Esophagus squamous epithelium (tissue), 5 donors: ENCODE measurements at regions not wholly inside any gene's neighbourhood (a gene's known extent, or its start where the extent isn't known, plus 50 kb on each side); places are given as distances from the start of the nearest gene placed in this dataset.

Experiments used
- DNase-seq: peaks from one replicate; lab custom pipeline; 2025; lab: John Stamatoyannopoulos, UW
- H3K27ac ChIP-seq, 4 donors: fragments of 200-600 bp; sonication (generic); one replicate each; pipeline ENCODE4 v1.5.1; 2016 to 2019; ENCODE audit warnings: mild to moderate bottlenecking in 1 of 4
- H3K27me3 ChIP-seq, 4 donors: fragments of 200-600 bp; sonication (generic); 1 replicate in 3 of 4; 2 replicates in 1 of 4; pipeline versions ENCODE4 v1.5.1 to v1.6.0; 2017 to 2021; ENCODE audit warnings: antibody characterized with exemption in 1 of 4
- H3K36me3 ChIP-seq, 3 donors: fragments of 200-600 bp; sonication (generic); one replicate each; pipeline ENCODE4 v1.5.1; 2016 to 2019
- H3K4me1 ChIP-seq, 3 donors: fragments of 200-600 bp; sonication (generic); one replicate each; pipeline ENCODE4 v1.5.1; 2017 to 2019
- H3K4me3 ChIP-seq, 4 donors: fragments of 200-600 bp; sonication (generic); 1 replicate in 3 of 4; 2 replicates in 1 of 4; pipeline ENCODE4 v1.5.1; 2016 to 2019; ENCODE audit warnings: mild to moderate bottlenecking in 2 of 4, moderate library complexity in 1 of 4
- H3K9me3 ChIP-seq, 3 donors: fragments of 200-600 bp; sonication (generic); one replicate each; pipeline ENCODE4 v1.5.1; 2016 to 2019
- POLR2A ChIP-seq, 4 donors: fragments of 450-650 bp; IDR thresholded peaks; one replicate each; pipeline ENCODE4 v1.6.1; 2017; ENCODE audit warnings: antibody characterized with exemption in 4 of 4, mild to moderate bottlenecking in 4 of 4, moderate library complexity in 3 of 4
- WGBS, 2 donors: methylation state at CpG; one replicate each; pipeline ENCODE4 v1.1.5; 2018; 5-methylcytosine and 5-hydroxymethylcytosine counted together
- intact Hi-C: fragments of 100-400 bp; cut with DNase I; formaldehyde crosslinking; loops from one replicate; pipeline ENCODE4 v1.15.0; 2022
- TF ChIP-seq, protein P1 (sequence below), 6 experiments: fragments of 450-650 bp in 4 of 6; fragments of 200-600 bp in 2 of 6; sonication (generic) in 2 of 6; IDR thresholded peaks; one replicate each; pipeline ENCODE4 v1.5.1; 2016 to 2019; ENCODE audit warnings: antibody characterized with exemption in 6 of 6, mild to moderate bottlenecking in 4 of 6, moderate library complexity in 4 of 6
- donor health status: DM: yes; HTN: yes; CAD: no.

GRCh38 chr12:115758183-115758582 is 519.3 kb downstream of the MED13L start:
- Histone ChIP-seq H3K27ac (no peak overlapping the region), H3K27me3 (peaks cover 0 to 54% (median 0%) of the 10 kb centered on the region in 4 donors), H3K9me3 (no peaks in the 10 kb centered on the region), H3K4me1 (no peaks in the 10 kb centered on the region), H3K4me3 (no peak overlapping the region), H3K36me3 (no peaks in the 10 kb centered on the region)
- TF ChIP-seq POLR2A (IDR thresholded peaks at IDR 0.05), result no peak
- TF ChIP-seq, protein P1, sequence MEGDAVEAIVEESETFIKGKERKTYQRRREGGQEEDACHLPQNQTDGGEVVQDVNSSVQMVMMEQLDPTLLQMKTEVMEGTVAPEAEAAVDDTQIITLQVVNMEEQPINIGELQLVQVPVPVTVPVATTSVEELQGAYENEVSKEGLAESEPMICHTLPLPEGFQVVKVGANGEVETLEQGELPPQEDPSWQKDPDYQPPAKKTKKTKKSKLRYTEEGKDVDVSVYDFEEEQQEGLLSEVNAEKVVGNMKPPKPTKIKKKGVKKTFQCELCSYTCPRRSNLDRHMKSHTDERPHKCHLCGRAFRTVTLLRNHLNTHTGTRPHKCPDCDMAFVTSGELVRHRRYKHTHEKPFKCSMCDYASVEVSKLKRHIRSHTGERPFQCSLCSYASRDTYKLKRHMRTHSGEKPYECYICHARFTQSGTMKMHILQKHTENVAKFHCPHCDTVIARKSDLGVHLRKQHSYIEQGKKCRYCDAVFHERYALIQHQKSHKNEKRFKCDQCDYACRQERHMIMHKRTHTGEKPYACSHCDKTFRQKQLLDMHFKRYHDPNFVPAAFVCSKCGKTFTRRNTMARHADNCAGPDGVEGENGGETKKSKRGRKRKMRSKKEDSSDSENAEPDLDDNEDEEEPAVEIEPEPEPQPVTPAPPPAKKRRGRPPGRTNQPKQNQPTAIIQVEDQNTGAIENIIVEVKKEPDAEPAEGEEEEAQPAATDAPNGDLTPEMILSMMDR (IDR thresholded peaks at IDR 0.05), result no peak
- DNase-seq, result no peak
- intact Hi-C loops, result no loop called here
- 89 to 91% methylated on average over 5 of the region's 5 CpGs for WGBS, 2 donors

GRCh38 chr12:115756804-115757203 is 520.7 kb downstream of the MED13L start:
- H3K36me3 ChIP-seq, result no peaks in the 10 kb centered on the region
- intact Hi-C loops, result no loop called here
- TF ChIP-seq, protein P1 (IDR thresholded peaks at IDR 0.05), result no peak
- no peak for TF ChIP-seq POLR2A (IDR thresholded peaks at IDR 0.05)
- H3K27me3 ChIP-seq, result peaks cover 0 to 50% (median 0%) of the 10 kb centered on the region in 4 donors
- no peaks in the 10 kb centered on the region for H3K4me1 ChIP-seq
- H3K9me3 ChIP-seq, result no peaks in the 10 kb centered on the region
- no peak overlapping the region for H3K4me3 ChIP-seq
- WGBS, 2 donors, result 78 to 87% methylated on average over 8 of the region's 8 CpGs
- no peak for DNase-seq
- H3K27ac ChIP-seq, result no peak overlapping the region

- H3K4me3 ChIP-seq, result no peak overlapping the region
- whole genome bisulfite sequencing, 2 donors, result 41 to 47% methylated on average over 4 of the region's 4 CpGs
- H3K9me3 ChIP-seq, result no peaks in the 10 kb centered on the region
- H3K27me3 ChIP-seq, result peaks cover 0 to 46% (median 0%) of the 10 kb centered on the region in 4 donors
- DNase-seq, result no peak
- H3K4me1 ChIP-seq, result no peaks in the 10 kb centered on the region
- H3K36me3 ChIP-seq, result no peaks in the 10 kb centered on the region
- no peak overlapping the region for H3K27ac ChIP-seq
- TF ChIP-seq, protein P1 (IDR thresholded peaks at IDR 0.05), result no peak
- TF ChIP-seq POLR2A (IDR thresholded peaks at IDR 0.05), result no peak
- intact Hi-C loops, result no loop called here
Observed at GRCh38 chr12:115756271-115756670, 521.2 kb downstream of the MED13L start.

DNA sequence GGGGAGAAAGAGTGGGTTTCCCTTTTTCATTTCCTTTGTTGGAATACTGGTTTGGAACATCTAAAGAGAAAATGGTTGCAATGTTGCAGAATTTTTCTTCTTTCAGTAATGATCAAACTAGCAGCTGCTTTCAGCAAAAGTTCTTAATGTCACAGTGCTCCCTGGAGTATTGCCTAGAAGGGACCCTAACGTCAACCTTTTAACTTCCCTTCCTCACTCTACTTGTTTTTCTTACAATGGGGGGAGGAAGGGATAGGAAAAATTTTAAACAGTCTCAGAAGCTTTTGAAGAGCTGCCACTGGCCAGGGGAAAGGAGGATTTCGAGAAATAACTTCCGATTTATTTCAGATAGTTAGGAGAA is 521.8 kb downstream of the MED13L start:
- intact Hi-C loops, result no loop called here
- TF ChIP-seq, protein P1 (IDR thresholded peaks at IDR 0.05), result no peak
- TF ChIP-seq POLR2A (IDR thresholded peaks at IDR 0.05), result no peak
- peaks cover 0 to 46% (median 0%) of the 10 kb centered on the region in 4 donors for H3K27me3 ChIP-seq

GRCh38 chr12:115755061-115755724 is 522.3 kb downstream of the MED13L start:
- TF ChIP-seq POLR2A (IDR thresholded peaks at IDR 0.05), result no peak
- TF ChIP-seq, protein P1 (IDR thresholded peaks at IDR 0.05), result no peak
- Histone ChIP-seq H3K36me3 (no peaks in the 10 kb centered on the region), H3K4me3 (no peak overlapping the region), H3K9me3 (no peaks in the 10 kb centered on the region), H3K27ac (no peak overlapping the region), H3K4me1 (no peaks in the 10 kb centered on the region), H3K27me3 (peaks cover 0 to 46% (median 0%) of the 10 kb centered on the region in 4 donors)
- intact Hi-C loops, result no loop called here
- DNase-seq, result no peak
- WGBS, 2 donors, result 55 to 64% methylated on average over 9 of the region's 9 CpGs

More for the DNA sequence above, 521.8 kb downstream of the MED13L start:
- 39 to 54% methylated on average over 3 of the region's 3 CpGs for WGBS, 2 donors
- no peaks in the 10 kb centered on the region for H3K9me3 ChIP-seq
- H3K4me1 ChIP-seq, result no peaks in the 10 kb centered on the region
- no peaks in the 10 kb centered on the region for H3K36me3 ChIP-seq
- no peak overlapping the region for H3K4me3 ChIP-seq
- no peak for DNase-seq
- H3K27ac ChIP-seq, result no peak overlapping the region
